IMR-90 (cell line): ENCODE measurements at regions not wholly inside any gene's neighbourhood (a gene's known extent, or its start where the extent isn't known, plus 50 kb on each side); places are given as distances from the start of the nearest gene placed in this dataset.

Source experiments
- CTCF ChIP-seq: conservative IDR thresholded peaks from 2 replicates; pipeline ENCODE4 v1.5.1; 2012; ENCODE audit warnings: mild to moderate bottlenecking, low read depth, low read length, improper control_type of control experiment
- RFX5 ChIP-seq: IDR thresholded peaks from 2 replicates; pipeline ENCODE4 v1.8.0; 2012; ENCODE audit warnings: low read depth, mild to moderate bottlenecking, low read length, moderate library complexity

- TF ChIP-seq CTCF = no peak
- TF ChIP-seq RFX5 = no peak
Observed at GRCh38 chr2:128834880-128835252, 516.2 kb upstream of the HS6ST1 start.
